ENCODE measurements at regions not wholly inside any gene's neighbourhood (a gene's known extent, or its start where the extent isn't known, plus 50 kb on each side); places are given as distances from the start of the nearest gene placed in this dataset.
"Not testable (repeated sequence)": the region's sequence is repeated elsewhere in the genome, so short reads cannot be mapped to it uniquely, and the experiment has no call there.

DNA sequence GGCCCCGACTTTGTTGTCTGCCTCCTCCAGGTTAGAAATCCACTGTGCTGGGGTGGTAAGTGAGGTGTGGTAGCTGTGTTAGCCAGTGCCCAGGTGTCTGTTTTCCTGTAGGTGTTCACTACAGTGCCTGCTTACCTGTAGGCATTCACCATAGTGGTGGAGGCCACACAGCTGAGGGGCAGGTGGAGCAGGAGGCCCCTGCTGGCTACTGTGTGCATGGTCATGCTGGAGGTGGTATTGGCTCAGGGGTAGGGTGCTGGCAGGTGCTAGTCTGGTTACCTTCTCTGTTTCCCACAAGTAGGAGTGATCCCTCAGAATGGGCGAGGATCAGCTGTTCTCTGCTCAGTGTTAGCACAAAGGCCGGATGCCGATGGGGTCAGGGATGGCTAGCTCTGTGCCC lies 217.3 kb downstream of the SYT10 start:
- no peak overlapping the region for H3K4me3 Mint-ChIP-seq
- no peak for DNase-seq
- Histone ChIP-seq H3K4me3 (ENCODE audit: low read length) (no peak overlapping the region), H3K4me1 (ENCODE audit: insufficient read depth, low read length) (no peaks in the 10 kb centered on the region), H3K9me3 (ENCODE audit: control insufficient read depth in 1 of 2, insufficient read depth in 1 of 2, low read length in 2 of 2) (peaks cover 0 to 12% of the 10 kb centered on the region in 2 experiments), H3K27ac (ENCODE audit: low read depth in 1 of 2, low read length in 2 of 2) (no peak overlapping the region), H3K36me3 (ENCODE audit: insufficient read depth, low read length) (no peaks in the 10 kb centered on the region), H3K27me3 (ENCODE audit: control insufficient read depth in 1 of 2, insufficient read depth in 2 of 2, low read length in 2 of 2) (no peaks in the 10 kb centered on the region)
- no peaks in the 10 kb centered on the region for H3K4me1 Mint-ChIP-seq (ENCODE audit: low read depth)
- no peak for TF ChIP-seq CTCF (IDR thresholded peaks at IDR 0.05)
- intact Hi-C loops (cut with DNase I, micrococcal nuclease): no loop called here
- no peaks in the 10 kb centered on the region for H3K27me3 Mint-ChIP-seq
- peaks cover 38% of the 10 kb centered on the region for H3K9me3 Mint-ChIP-seq
- ChIA-PET POLR2A (no interaction called here), CTCF (no interaction called here)
- no peak overlapping the region for H3K27ac Mint-ChIP-seq
- H3K36me3 Mint-ChIP-seq (ENCODE audit: low read depth): no peaks in the 10 kb centered on the region
- no peak for ATAC-seq (ENCODE audit: poor library complexity)

DNA sequence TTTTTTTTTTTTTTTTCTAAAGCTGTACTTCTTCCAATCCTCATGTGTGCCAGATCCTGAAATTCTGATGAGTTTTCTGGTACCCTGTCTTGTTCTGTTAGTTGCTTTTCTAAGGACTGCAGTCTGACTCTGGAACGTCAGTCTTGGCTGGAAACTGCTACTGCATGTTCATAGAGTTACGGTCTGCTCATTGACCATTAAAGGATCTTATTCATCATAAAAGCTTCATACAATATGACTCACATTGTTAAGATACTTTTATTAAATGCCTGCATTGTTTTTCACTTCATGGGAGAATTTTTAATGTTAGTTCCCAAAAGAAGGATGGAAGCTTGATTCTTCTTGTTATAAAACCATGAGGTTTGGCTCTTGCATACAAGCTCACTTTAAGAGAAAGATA lies 233.6 kb downstream of the SYT10 start:
- Mint-ChIP-seq H3K36me3 (ENCODE audit: low read depth) (no peaks in the 10 kb centered on the region), H3K9me3 (peaks cover 4% of the 10 kb centered on the region), H3K27ac (no peak overlapping the region), H3K27me3 (no peaks in the 10 kb centered on the region), H3K4me3 (no peak overlapping the region), H3K4me1 (ENCODE audit: low read depth) (no peaks in the 10 kb centered on the region)
- no peaks in the 10 kb centered on the region for H3K4me1 ChIP-seq (ENCODE audit: insufficient read depth, low read length)
- DNase-seq: no peak
- POLR2A ChIA-PET: no interaction called here
- TF ChIP-seq CTCF (IDR thresholded peaks at IDR 0.05): no peak
- no peaks in the 10 kb centered on the region for H3K36me3 ChIP-seq (ENCODE audit: insufficient read depth, low read length)
- H3K27ac ChIP-seq (ENCODE audit: low read depth in 1 of 2, low read length in 2 of 2): no peak overlapping the region
- CTCF ChIA-PET: no interaction called here
- ATAC-seq (ENCODE audit: poor library complexity): no peak
- no peak overlapping the region for H3K4me3 ChIP-seq (ENCODE audit: low read length)
- H3K27me3 ChIP-seq (ENCODE audit: control insufficient read depth in 1 of 2, insufficient read depth in 2 of 2, low read length in 2 of 2): no peaks in the 10 kb centered on the region
- H3K9me3 ChIP-seq (ENCODE audit: control insufficient read depth in 1 of 2, insufficient read depth in 1 of 2, low read length in 2 of 2): no peaks in the 10 kb centered on the region
- intact Hi-C loops (cut with DNase I, micrococcal nuclease): no loop called here

DNA sequence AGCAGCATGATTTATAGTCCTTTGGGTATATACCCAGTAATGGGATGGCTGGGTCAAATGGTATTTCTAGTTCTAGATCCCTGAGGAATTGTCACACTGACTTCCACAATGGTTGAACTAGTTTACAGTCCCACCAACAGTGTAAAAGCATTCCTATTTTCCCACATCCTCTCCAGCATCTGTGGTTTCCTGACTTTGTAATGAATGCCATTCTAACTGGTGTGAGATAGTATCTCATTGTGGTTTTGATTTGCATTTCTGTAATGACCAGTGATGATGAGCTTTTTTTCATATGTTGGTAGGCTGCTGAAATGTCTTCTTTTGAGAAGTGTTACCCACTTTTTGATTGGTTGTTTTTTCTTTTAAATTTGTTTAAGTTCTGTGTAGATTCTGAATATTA lies 245.2 kb downstream of the SYT10 start:
- intact Hi-C loops (cut with DNase I, micrococcal nuclease); H3K4me3 Mint-ChIP-seq; H3K36me3 ChIP-seq (ENCODE audit: insufficient read depth, low read length); H3K27ac Mint-ChIP-seq; DNase-seq; H3K4me1 Mint-ChIP-seq (ENCODE audit: low read depth); H3K4me3 ChIP-seq (ENCODE audit: low read length); H3K9me3 ChIP-seq (ENCODE audit: control insufficient read depth in 1 of 2, insufficient read depth in 1 of 2, low read length in 2 of 2); H3K27me3 Mint-ChIP-seq; H3K27ac ChIP-seq (ENCODE audit: low read depth in 1 of 2, low read length in 2 of 2); ATAC-seq (ENCODE audit: poor library complexity); H3K36me3 Mint-ChIP-seq (ENCODE audit: low read depth); CTCF ChIA-PET; H3K4me1 ChIP-seq (ENCODE audit: insufficient read depth, low read length); POLR2A ChIA-PET; H3K27me3 ChIP-seq (ENCODE audit: control insufficient read depth in 1 of 2, insufficient read depth in 2 of 2, low read length in 2 of 2): not testable (repeated sequence)
- H3K9me3 Mint-ChIP-seq: peaks cover 23% of the 10 kb centered on the region

DNA sequence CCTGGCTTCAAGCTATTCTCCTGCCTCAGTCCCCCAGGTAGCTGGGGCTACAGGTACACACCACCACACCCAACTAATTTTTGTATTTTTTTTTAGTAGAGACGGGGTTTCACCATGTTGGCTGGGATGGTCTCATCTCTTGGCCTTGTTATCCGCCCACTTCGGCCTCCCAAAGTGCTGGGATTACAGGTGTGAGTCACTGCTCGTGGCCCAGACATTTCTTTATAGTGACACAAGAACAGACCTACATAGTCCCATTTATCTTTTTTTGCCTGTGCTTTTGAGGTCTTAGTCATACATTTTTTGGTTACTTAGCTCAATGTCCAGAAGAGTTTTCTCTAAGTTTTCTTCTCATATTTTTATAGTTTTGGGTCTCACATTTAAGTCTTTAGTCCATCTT lies 247.4 kb downstream of the SYT10 start:
- no peaks in the 10 kb centered on the region for H3K27me3 ChIP-seq (ENCODE audit: control insufficient read depth in 1 of 2, insufficient read depth in 2 of 2, low read length in 2 of 2)
- ChIA-PET POLR2A (no interaction called here), CTCF (no interaction called here)
- H3K4me1 Mint-ChIP-seq (ENCODE audit: low read depth): no peaks in the 10 kb centered on the region
- peaks cover 14% of the 10 kb centered on the region for H3K9me3 Mint-ChIP-seq
- no peak for TF ChIP-seq CTCF (IDR thresholded peaks at IDR 0.05)
- H3K9me3 ChIP-seq (ENCODE audit: control insufficient read depth in 1 of 2, insufficient read depth in 1 of 2, low read length in 2 of 2): no peaks in the 10 kb centered on the region
- no peak overlapping the region for H3K4me3 Mint-ChIP-seq
- no peaks in the 10 kb centered on the region for H3K36me3 ChIP-seq (ENCODE audit: insufficient read depth, low read length)
- H3K4me1 ChIP-seq (ENCODE audit: insufficient read depth, low read length): no peaks in the 10 kb centered on the region
- ATAC-seq (ENCODE audit: poor library complexity) (no peak), DNase-seq (no peak)
- H3K4me3 ChIP-seq (ENCODE audit: low read length): no peak overlapping the region
- H3K27me3 Mint-ChIP-seq: no peaks in the 10 kb centered on the region
- H3K27ac Mint-ChIP-seq: no peak overlapping the region
- no peaks in the 10 kb centered on the region for H3K36me3 Mint-ChIP-seq (ENCODE audit: low read depth)
- H3K27ac ChIP-seq (ENCODE audit: low read depth in 1 of 2, low read length in 2 of 2): no peak overlapping the region
- intact Hi-C loops (cut with DNase I, micrococcal nuclease): no loop called here

All from CD4-positive, alpha-beta T cell (primary cell).